HG03521 (cell line): ENCODE measurements at regions not wholly inside any gene's neighbourhood (a gene's known extent, or its start where the extent isn't known, plus 50 kb on each side); places are given as distances from the start of the nearest gene placed in this dataset.

Source experiments
- ATAC-seq: cut with Tn5 transposase; IDR thresholded peaks from one replicate; pipeline ENCODE4 v1.9.1; 2021; ENCODE audit warnings: mild to moderate bottlenecking, moderate library complexity; ENCODE audit not compliant: unreplicated experiment

- ATAC-seq, result no peak
Measured at GRCh38 chr11:105244160-105244825, 104.7 kb upstream of the CARD18 start.

- ATAC-seq, result no peak
Measured at GRCh38 chr11:105241136-105241535, 101.6 kb upstream of the CARD18 start.

- no peak for ATAC-seq
Measured at GRCh38 chr11:105236664-105237063, 97.1 kb upstream of the CARD18 start.

GRCh38 chr11:105233285-105233684 lies 93.7 kb upstream of the CARD18 start:
- ATAC-seq, result no peak

- ATAC-seq, result no peak
Measured at GRCh38 chr11:105232021-105232420, 92.5 kb upstream of the CARD18 start.

- ATAC-seq, result no peak
Measured at GRCh38 chr11:105230586-105230985, 91.0 kb upstream of the CARD18 start.

- ATAC-seq, result no peak
Measured at GRCh38 chr11:105229761-105230160, 90.2 kb upstream of the CARD18 start.

GRCh38 chr11:105229257-105229656 lies 89.7 kb upstream of the CARD18 start:
- no peak for ATAC-seq

GRCh38 chr11:105227363-105227762 lies 87.8 kb upstream of the CARD18 start:
- ATAC-seq, result no peak

- ATAC-seq, result no peak
Measured at GRCh38 chr11:105226766-105227165, 87.2 kb upstream of the CARD18 start.

- no peak for ATAC-seq
Measured at GRCh38 chr11:105226091-105226490, 86.5 kb upstream of the CARD18 start.

- no peak for ATAC-seq
Measured at GRCh38 chr11:105224482-105225253, 85.1 kb upstream of the CARD18 start.

GRCh38 chr11:105220121-105220520 lies 80.6 kb upstream of the CARD18 start:
- ATAC-seq, result no peak

- no peak for ATAC-seq
Measured at GRCh38 chr11:105219670-105220069, 80.1 kb upstream of the CARD18 start.

- ATAC-seq, result no peak
Measured at GRCh38 chr11:105219269-105219668, 79.7 kb upstream of the CARD18 start.

GRCh38 chr11:105215528-105215927 lies 76.0 kb upstream of the CARD18 start:
- ATAC-seq, result no peak

- ATAC-seq, result no peak
Measured at GRCh38 chr11:105211806-105212554, 72.4 kb upstream of the CARD18 start.

- ATAC-seq, result no peak
Measured at GRCh38 chr11:105208019-105208418, 68.5 kb upstream of the CARD18 start.

GRCh38 chr11:105206633-105207032 lies 67.1 kb upstream of the CARD18 start:
- ATAC-seq, result no peak

- ATAC-seq, result no peak
Measured at GRCh38 chr11:105204636-105205035, 65.1 kb upstream of the CARD18 start.

- ATAC-seq, result no peak
Measured at GRCh38 chr11:105203569-105204240, 64.1 kb upstream of the CARD18 start.
